ENCODE measurements at regions not wholly inside any gene's neighbourhood (a gene's known extent, or its start where the extent isn't known, plus 50 kb on each side); places are given as distances from the start of the nearest gene placed in this dataset.

GRCh38 chr2:83191316-83191715 is 1267.8 kb downstream of the SUCLG1 start:
- TF ChIP-seq CTCF (IDR thresholded peaks at IDR 0.05): no peak
- TF ChIP-seq POLR2A (IDR thresholded peaks at IDR 0.05): no peak

All from body of pancreas (tissue), 4 donors.